Mesenchymal stem cell (in vitro differentiated cells and primary cell): ENCODE measurements at regions not wholly inside any gene's neighbourhood (a gene's known extent, or its start where the extent isn't known, plus 50 kb on each side); places are given as distances from the start of the nearest gene placed in this dataset.
A peak's percentile ranks its signal among the peaks of the same experiment; 100 is the strongest.

Experiments used
- DNase-seq: peaks from one replicate; pipeline ENCODE4 v3.0.0-alpha.2; 2013
- H2AFZ ChIP-seq: one replicate; pipeline ENCODE4 v1.6.1; 2013; ENCODE audit warnings: low read depth, mild to moderate bottlenecking, control low read depth, inconsistent platforms, low read length, moderate library complexity
- H2AK5ac ChIP-seq: 2 replicates; pipeline ENCODE4 v1.6.1; 2013; ENCODE audit warnings: low read length, moderate library complexity, mild to moderate bottlenecking, inconsistent platforms; ENCODE audit not compliant: severe bottlenecking
- H2BK120ac ChIP-seq: one replicate; pipeline ENCODE4 v1.6.1; 2013; ENCODE audit warnings: low read depth, mild to moderate bottlenecking, inconsistent platforms, low read length, moderate library complexity
- H2BK12ac ChIP-seq, 2 experiments: one replicate each; pipeline ENCODE4 v1.6.1; 2013; ENCODE audit warnings: inconsistent platforms in 2 of 2, low read length in 2 of 2, mild to moderate bottlenecking in 2 of 2, moderate library complexity in 2 of 2, control low read depth in 1 of 2
- H2BK15ac ChIP-seq: one replicate; pipeline ENCODE4 v1.6.1; 2013; ENCODE audit warnings: mild to moderate bottlenecking, low read depth, inconsistent platforms; ENCODE audit not compliant: poor library complexity, severe bottlenecking
- H2BK5ac ChIP-seq: 2 replicates; pipeline ENCODE4 v1.6.1; 2013; ENCODE audit warnings: low read depth, mild to moderate bottlenecking, low read length, control low read depth, inconsistent platforms; ENCODE audit not compliant: poor library complexity, severe bottlenecking
- H3K14ac ChIP-seq, 2 experiments: one replicate each; pipeline ENCODE4 v1.6.1; 2013; ENCODE audit warnings: inconsistent platforms in 2 of 2, low read length in 2 of 2, control low read depth in 1 of 2, mild to moderate bottlenecking in 1 of 2, moderate library complexity in 1 of 2
- H3K18ac ChIP-seq, 2 experiments: one replicate each; pipeline ENCODE4 v1.6.1; 2013; ENCODE audit warnings: inconsistent platforms in 2 of 2, low read length in 2 of 2, control low read depth in 1 of 2, low read depth in 1 of 2, mild to moderate bottlenecking in 1 of 2
- H3K23ac ChIP-seq, 2 experiments: one replicate each; pipeline ENCODE4 v1.6.1; 2013; ENCODE audit warnings: inconsistent platforms in 2 of 2, low read length in 2 of 2, mild to moderate bottlenecking in 2 of 2, moderate library complexity in 2 of 2, control low read depth in 1 of 2
- H3K27ac ChIP-seq: 2 replicates; pipeline ENCODE4 v1.5.1; 2013; ENCODE audit warnings: mild to moderate bottlenecking, moderate library complexity, low read length, control low read depth, inconsistent platforms; ENCODE audit not compliant: poor library complexity, severe bottlenecking
- H3K27me3 ChIP-seq, 2 experiments: 2 replicates each; pipeline versions ENCODE4 v1.6.1 to v1.7.0; 2013; ENCODE audit warnings: low read length in 2 of 2, mild to moderate bottlenecking in 2 of 2, moderate library complexity in 2 of 2, control low read depth in 1 of 2, inconsistent platforms in 1 of 2; ENCODE audit not compliant: control insufficient read depth in 1 of 2, insufficient read depth in 1 of 2
- H3K36me3 ChIP-seq, 2 experiments: 2 replicates each; pipeline versions ENCODE4 v1.6.1 to v1.7.0; 2013; ENCODE audit warnings: low read length in 2 of 2, control low read depth in 1 of 2, inconsistent platforms in 1 of 2, low read depth in 1 of 2, mild to moderate bottlenecking in 1 of 2; ENCODE audit not compliant: insufficient read depth in 2 of 2, control insufficient read depth in 1 of 2
- H3K4ac ChIP-seq, 2 experiments: one replicate each; pipeline ENCODE4 v1.6.1; 2013; ENCODE audit warnings: inconsistent platforms in 2 of 2, low read length in 2 of 2, mild to moderate bottlenecking in 2 of 2, moderate library complexity in 2 of 2, control low read depth in 1 of 2, low read depth in 1 of 2
- H3K4me1 ChIP-seq: 2 replicates; pipeline ENCODE4 v1.6.1; 2013; ENCODE audit warnings: low read depth, low read length, control low read depth; ENCODE audit not compliant: control insufficient read depth, insufficient read depth
- H3K4me2 ChIP-seq: 2 replicates; pipeline ENCODE4 v1.6.1; 2013; ENCODE audit warnings: low read length, mild to moderate bottlenecking, inconsistent platforms; ENCODE audit not compliant: poor library complexity, severe bottlenecking
- H3K4me3 ChIP-seq, 2 experiments: 2 replicates each; pipeline versions ENCODE4 v1.5.1 to v1.7.0; 2013; ENCODE audit warnings: low read length in 2 of 2, mild to moderate bottlenecking in 2 of 2, control low read depth in 1 of 2, low read depth in 1 of 2; ENCODE audit not compliant: insufficient read depth in 1 of 2
- H3K79me1 ChIP-seq: replicated peaks from 2 replicates; pipeline ENCODE4 v1.6.1; 2013; ENCODE audit warnings: mild to moderate bottlenecking, control low read depth, low read length, inconsistent platforms; ENCODE audit not compliant: poor library complexity, severe bottlenecking
- H3K9ac ChIP-seq: 2 replicates; pipeline ENCODE4 v1.7.0; 2013; ENCODE audit warnings: mild to moderate bottlenecking, low read length, moderate library complexity
- H3K9me3 ChIP-seq: 2 replicates; pipeline ENCODE4 v1.7.0; 2013; ENCODE audit warnings: mild to moderate bottlenecking, low read length; ENCODE audit not compliant: control insufficient read depth
- H4K8ac ChIP-seq: one replicate; pipeline ENCODE4 v1.6.1; 2013; ENCODE audit warnings: inconsistent platforms, mild to moderate bottlenecking, low read length, moderate library complexity
- H4K91ac ChIP-seq: one replicate; pipeline ENCODE4 v1.6.1; 2013; ENCODE audit warnings: mild to moderate bottlenecking, low read length, inconsistent platforms
- WGBS: methylation state at CpG from one replicate; pipeline ENCODE4 v1.1.7; 2013; ENCODE audit warnings: mixed read lengths; 5-methylcytosine and 5-hydroxymethylcytosine counted together

- no peaks in the 10 kb centered on the region for H3K27me3 ChIP-seq
- H2BK15ac ChIP-seq: no peak overlapping the region
- no peak overlapping the region for H3K4me3 ChIP-seq
- H2BK12ac ChIP-seq: no peak overlapping the region
- H3K18ac ChIP-seq: no peak overlapping the region
- no peak overlapping the region for H2AK5ac ChIP-seq
- no peak for DNase-seq
- no peak overlapping the region for H3K27ac ChIP-seq
- H2BK120ac ChIP-seq: no peak overlapping the region
- no peak overlapping the region for H3K4me2 ChIP-seq
- no peak overlapping the region for H3K23ac ChIP-seq
- H3K9me3 ChIP-seq: peaks cover 4% of the 10 kb centered on the region
- H2BK5ac ChIP-seq: no peak overlapping the region
- no peaks in the 10 kb centered on the region for H3K4me1 ChIP-seq
- H2AFZ ChIP-seq: no peak overlapping the region
- H3K14ac ChIP-seq: no peak overlapping the region
- no peaks in the 10 kb centered on the region for H3K79me1 ChIP-seq
- H4K91ac ChIP-seq: no peak overlapping the region
- H3K9ac ChIP-seq: no peak overlapping the region
- no peak overlapping the region for H3K4ac ChIP-seq
- no peaks in the 10 kb centered on the region for H3K36me3 ChIP-seq
- 80% methylated on average over 5 of the region's 5 CpGs for WGBS
- H4K8ac ChIP-seq: no peak overlapping the region
Measured at GRCh38 chr10:108639010-108639409, 1284.3 kb downstream of the XPNPEP1 start.

- Histone ChIP-seq H2BK120ac (no peak overlapping the region), H2AK5ac (no peak overlapping the region), H3K4ac (no peak overlapping the region), H4K91ac (no peak overlapping the region), H3K4me2 (no peak overlapping the region), H3K4me3 (no peak overlapping the region), H3K9ac (no peak overlapping the region), H3K79me1 (no peaks in the 10 kb centered on the region), H3K9me3 (peaks cover 4% of the 10 kb centered on the region), H3K36me3 (no peaks in the 10 kb centered on the region), H2BK5ac (no peak overlapping the region), H3K4me1 (no peaks in the 10 kb centered on the region), H2BK15ac (no peak overlapping the region), H3K27me3 (no peaks in the 10 kb centered on the region), H3K27ac (no peak overlapping the region), H3K18ac (no peak overlapping the region), H3K14ac (no peak overlapping the region), H2AFZ (no peak overlapping the region), H3K23ac (no peak overlapping the region), H2BK12ac (no peak overlapping the region), H4K8ac (no peak overlapping the region)
- DNase-seq: peak; percentile 2
- 95% methylated on average over 3 of the region's 3 CpGs for WGBS
Measured at GRCh38 chr10:108638225-108638624, 1285.1 kb downstream of the XPNPEP1 start.

GRCh38 chr10:108633046-108633445 lies 1290.3 kb downstream of the XPNPEP1 start:
- H3K9me3 ChIP-seq: peaks cover 2% of the 10 kb centered on the region

GRCh38 chr10:108632144-108632543 lies 1291.2 kb downstream of the XPNPEP1 start:
- Histone ChIP-seq H3K27me3 (no peaks in the 10 kb centered on the region), H2BK5ac (no peak overlapping the region), H3K9me3 (no peaks in the 10 kb centered on the region), H3K4me1 (no peaks in the 10 kb centered on the region), H3K27ac (no peak overlapping the region), H4K8ac (no peak overlapping the region), H3K23ac (no peak overlapping the region), H3K9ac (no peak overlapping the region), H2BK12ac (no peak overlapping the region), H3K18ac (no peak overlapping the region), H3K4me2 (no peak overlapping the region), H3K14ac (no peak overlapping the region), H2BK120ac (no peak overlapping the region), H3K4me3 (no peak overlapping the region), H3K4ac (no peak overlapping the region), H3K36me3 (no peaks in the 10 kb centered on the region), H2AFZ (no peak overlapping the region), H3K79me1 (no peaks in the 10 kb centered on the region), H4K91ac (no peak overlapping the region), H2BK15ac (no peak overlapping the region), H2AK5ac (no peak overlapping the region)
- DNase-seq: no peak
- WGBS: no CpG with 5 or more reads among the region's 1 CpG

More at GRCh38 chr10:108633046-108633445, 1290.3 kb downstream of the XPNPEP1 start:
- Histone ChIP-seq H3K27me3 (no peaks in the 10 kb centered on the region), H2BK120ac (no peak overlapping the region), H3K14ac (no peak overlapping the region), H4K91ac (no peak overlapping the region), H4K8ac (no peak overlapping the region), H3K4ac (no peak overlapping the region), H3K9ac (no peak overlapping the region), H2AK5ac (no peak overlapping the region), H3K18ac (no peak overlapping the region), H3K4me2 (no peak overlapping the region), H3K4me1 (no peaks in the 10 kb centered on the region), H2BK5ac (no peak overlapping the region), H2AFZ (no peak overlapping the region), H3K23ac (no peak overlapping the region), H2BK12ac (no peak overlapping the region), H3K27ac (no peak overlapping the region), H3K36me3 (no peaks in the 10 kb centered on the region), H3K79me1 (no peaks in the 10 kb centered on the region), H2BK15ac (no peak overlapping the region), H3K4me3 (no peak overlapping the region)
- DNase-seq: no peak
- no CpG with 5 or more reads among the region's 2 CpGs for WGBS
